T-helper 2 cell treated with Interferon-gamma antibody and Interleukin-4, amounts not matched to agents 5 μg/mL and 100 μg/mL, for 36 hours (primary cell): ENCODE measurements at regions not wholly inside any gene's neighbourhood (a gene's known extent, or its start where the extent isn't known, plus 50 kb on each side); places are given as distances from the start of the nearest gene placed in this dataset.

Source experiments
- DNase-seq: peaks from one replicate; pipeline ENCODE4 v3.0.0; 2021; ENCODE audit warnings: low spot score
- H3K27ac Mint-ChIP-seq: one replicate; pipeline ENCODE4 v1.8.0; 2021; ENCODE audit warnings: mild to moderate bottlenecking, mixed read lengths
- H3K27me3 Mint-ChIP-seq: one replicate; pipeline ENCODE4 v1.8.0; 2021; ENCODE audit warnings: low read depth, mixed read lengths
- H3K36me3 Mint-ChIP-seq: one replicate; pipeline ENCODE4 v1.8.0; 2021; ENCODE audit warnings: low read depth, mixed read lengths
- H3K4me1 Mint-ChIP-seq: one replicate; pipeline ENCODE4 v1.8.0; 2021; ENCODE audit warnings: low read depth, mixed read lengths
- H3K4me3 Mint-ChIP-seq: one replicate; pipeline ENCODE4 v1.8.0; 2022; ENCODE audit warnings: mild to moderate bottlenecking, moderate library complexity, mixed read lengths
- H3K9me3 Mint-ChIP-seq: one replicate; pipeline ENCODE4 v1.8.0; 2021; ENCODE audit warnings: mixed read lengths

GRCh38 chr3:124463234-124463633, 267.0 kb upstream of the UMPS start:
- Mint-ChIP-seq H3K4me1 (no peaks in the 10 kb centered on the region), H3K4me3 (no peak overlapping the region), H3K27ac (no peak overlapping the region), H3K27me3 (peaks cover 25% of the 10 kb centered on the region), H3K9me3 (no peaks in the 10 kb centered on the region), H3K36me3 (no peaks in the 10 kb centered on the region)
- DNase-seq = no peak

GRCh38 chr3:124467980-124468902, 262.0 kb upstream of the UMPS start:
- H3K27ac Mint-ChIP-seq = no peak overlapping the region
- H3K27me3 Mint-ChIP-seq = peaks cover 11% of the 10 kb centered on the region
- H3K4me1 Mint-ChIP-seq = no peaks in the 10 kb centered on the region
- no peaks in the 10 kb centered on the region for H3K9me3 Mint-ChIP-seq
- H3K36me3 Mint-ChIP-seq = no peaks in the 10 kb centered on the region
- peak; percentile 6 for DNase-seq
- no peak overlapping the region for H3K4me3 Mint-ChIP-seq

GRCh38 chr3:124469555-124469954, 260.7 kb upstream of the UMPS start:
- Mint-ChIP-seq H3K4me1 (no peaks in the 10 kb centered on the region), H3K4me3 (no peak overlapping the region), H3K9me3 (no peaks in the 10 kb centered on the region), H3K27me3 (peaks cover 11% of the 10 kb centered on the region), H3K36me3 (no peaks in the 10 kb centered on the region), H3K27ac (no peak overlapping the region)
- no peak for DNase-seq

GRCh38 chr3:124478830-124479229, 251.4 kb upstream of the UMPS start:
- no peaks in the 10 kb centered on the region for H3K9me3 Mint-ChIP-seq
- no peaks in the 10 kb centered on the region for H3K4me1 Mint-ChIP-seq

GRCh38 chr3:124483915-124484470, 246.3 kb upstream of the UMPS start:
- H3K4me3 Mint-ChIP-seq = no peak overlapping the region
- no peaks in the 10 kb centered on the region for H3K4me1 Mint-ChIP-seq
- no peak overlapping the region for H3K27ac Mint-ChIP-seq
- no peaks in the 10 kb centered on the region for H3K9me3 Mint-ChIP-seq
- DNase-seq = no peak
- H3K36me3 Mint-ChIP-seq = no peaks in the 10 kb centered on the region
- H3K27me3 Mint-ChIP-seq = peaks cover 4% of the 10 kb centered on the region

More at GRCh38 chr3:124478830-124479229, 251.4 kb upstream of the UMPS start:
- no peak for DNase-seq
- no peak overlapping the region for H3K4me3 Mint-ChIP-seq
- no peaks in the 10 kb centered on the region for H3K36me3 Mint-ChIP-seq
- peaks cover 4% of the 10 kb centered on the region for H3K27me3 Mint-ChIP-seq
- no peak overlapping the region for H3K27ac Mint-ChIP-seq

- no peak for DNase-seq
- Mint-ChIP-seq H3K27ac (no peak overlapping the region), H3K9me3 (no peaks in the 10 kb centered on the region), H3K27me3 (peaks cover 2% of the 10 kb centered on the region), H3K36me3 (no peaks in the 10 kb centered on the region), H3K4me1 (peaks cover 6% of the 10 kb centered on the region), H3K4me3 (no peak overlapping the region)
These were observed 243.9 kb upstream of the UMPS start for GRCh38 chr3:124486324-124486723.

- peaks cover 2% of the 10 kb centered on the region for H3K27me3 Mint-ChIP-seq
- H3K36me3 Mint-ChIP-seq = no peaks in the 10 kb centered on the region
- no peak overlapping the region for H3K4me3 Mint-ChIP-seq
- H3K4me1 Mint-ChIP-seq = peaks cover 10% of the 10 kb centered on the region
- DNase-seq = no peak
- H3K9me3 Mint-ChIP-seq = no peaks in the 10 kb centered on the region
- H3K27ac Mint-ChIP-seq = no peak overlapping the region
These were observed 240.7 kb upstream of the UMPS start for GRCh38 chr3:124489506-124489905.

- Mint-ChIP-seq H3K27me3 (peaks cover 2% of the 10 kb centered on the region), H3K4me1 (peaks cover 10% of the 10 kb centered on the region), H3K27ac (no peak overlapping the region), H3K9me3 (no peaks in the 10 kb centered on the region), H3K4me3 (no peak overlapping the region), H3K36me3 (no peaks in the 10 kb centered on the region)
- no peak for DNase-seq
These were observed 239.2 kb upstream of the UMPS start for GRCh38 chr3:124491098-124491497.

- Mint-ChIP-seq H3K36me3 (no peaks in the 10 kb centered on the region), H3K4me3 (no peak overlapping the region), H3K27ac (no peak overlapping the region), H3K27me3 (peaks cover 2% of the 10 kb centered on the region), H3K4me1 (peaks cover 10% of the 10 kb centered on the region), H3K9me3 (no peaks in the 10 kb centered on the region)
- no peak for DNase-seq
These were observed 238.4 kb upstream of the UMPS start for GRCh38 chr3:124491875-124492274.

- Mint-ChIP-seq H3K27ac (no peak overlapping the region), H3K4me1 (peaks cover 10% of the 10 kb centered on the region), H3K36me3 (no peaks in the 10 kb centered on the region), H3K27me3 (peaks cover under 1% of the 10 kb centered on the region), H3K9me3 (no peaks in the 10 kb centered on the region), H3K4me3 (no peak overlapping the region)
- no peak for DNase-seq
These were observed 237.4 kb upstream of the UMPS start for GRCh38 chr3:124492824-124493223.

- Mint-ChIP-seq H3K36me3 (no peaks in the 10 kb centered on the region), H3K27ac (no peak overlapping the region), H3K27me3 (peaks cover 5% of the 10 kb centered on the region), H3K9me3 (no peaks in the 10 kb centered on the region), H3K4me1 (peaks cover 7% of the 10 kb centered on the region), H3K4me3 (no peak overlapping the region)
- no peak for DNase-seq
These were observed 234.2 kb upstream of the UMPS start for GRCh38 chr3:124496061-124496460.

- no peak overlapping the region for H3K27ac Mint-ChIP-seq
- DNase-seq = no peak
- H3K27me3 Mint-ChIP-seq = peaks cover 11% of the 10 kb centered on the region
- no peaks in the 10 kb centered on the region for H3K4me1 Mint-ChIP-seq
- no peak overlapping the region for H3K4me3 Mint-ChIP-seq
- H3K9me3 Mint-ChIP-seq = no peaks in the 10 kb centered on the region
- H3K36me3 Mint-ChIP-seq = no peaks in the 10 kb centered on the region
These were observed 232.8 kb upstream of the UMPS start for GRCh38 chr3:124497487-124497886.

GRCh38 chr3:124498891-124499290, 231.4 kb upstream of the UMPS start:
- Mint-ChIP-seq H3K27ac (no peak overlapping the region), H3K36me3 (no peaks in the 10 kb centered on the region), H3K27me3 (peaks cover 11% of the 10 kb centered on the region), H3K4me3 (no peak overlapping the region), H3K9me3 (no peaks in the 10 kb centered on the region), H3K4me1 (no peaks in the 10 kb centered on the region)
- no peak for DNase-seq

GRCh38 chr3:124504332-124505059, 225.8 kb upstream of the UMPS start:
- no peak overlapping the region for H3K27ac Mint-ChIP-seq
- no peak overlapping the region for H3K4me3 Mint-ChIP-seq
- no peak for DNase-seq
- no peaks in the 10 kb centered on the region for H3K9me3 Mint-ChIP-seq
- no peaks in the 10 kb centered on the region for H3K36me3 Mint-ChIP-seq
- H3K4me1 Mint-ChIP-seq = no peaks in the 10 kb centered on the region
- H3K27me3 Mint-ChIP-seq = peaks cover 16% of the 10 kb centered on the region
